ENCODE measurements at regions not wholly inside any gene's neighbourhood (a gene's known extent, or its start where the extent isn't known, plus 50 kb on each side); places are given as distances from the start of the nearest gene placed in this dataset.

GRCh38 chr6:99789767-99790166, 183.1 kb downstream of the PRDM13 start (continued):
- no peak for TF ChIP-seq REST (IDR thresholded peaks at IDR 0.05; ENCODE audit: borderline replicate concordance)

GRCh38 chr6:99790679-99791078, 184.0 kb downstream of the PRDM13 start:
- TF ChIP-seq REST (IDR thresholded peaks at IDR 0.05; ENCODE audit: borderline replicate concordance) (no peak), MXI1 (conservative IDR thresholded peaks at IDR 0.05; ENCODE audit: poor library complexity, severe bottlenecking) (no peak), EP300 (conservative IDR thresholded peaks at IDR 0.05; ENCODE audit: poor library complexity, severe bottlenecking) (no peak), POLR2AphosphoS5 (IDR thresholded peaks at IDR 0.05) (no peak), RAD21 (conservative IDR thresholded peaks at IDR 0.05) (peak; percentile 55), CTCF (IDR thresholded peaks at IDR 0.05; ENCODE audit: poor library complexity, severe bottlenecking) (peak; percentile 62), EZH2 (IDR thresholded peaks at IDR 0.05; ENCODE audit: borderline replicate concordance, insufficient read depth, low read length, poor library complexity, severe bottlenecking) (no peak), TAF1 (IDR thresholded peaks at IDR 0.05; ENCODE audit: low read depth) (no peak), SMC3 (conservative IDR thresholded peaks at IDR 0.05; ENCODE audit: poor library complexity) (peak; percentile 67)
- Histone ChIP-seq H3K9me3 (ENCODE audit: low read length) (no peaks in the 10 kb centered on the region), H4K20me1 (ENCODE audit: insufficient read depth) (no peaks in the 10 kb centered on the region)

More at GRCh38 chr6:99790679-99791078, 184.0 kb downstream of the PRDM13 start:
- no peaks in the 10 kb centered on the region for H3F3A ChIP-seq (ENCODE audit: insufficient read depth, low read length, poor library complexity, severe bottlenecking)
- H3K36me3 ChIP-seq (ENCODE audit: insufficient read depth, low read length) = no peaks in the 10 kb centered on the region
- no peak overlapping the region for H3K4me3 ChIP-seq (ENCODE audit: low read length)
- no peak overlapping the region for H2AFZ ChIP-seq (ENCODE audit: low read depth, low read length)
- no peak overlapping the region for H3K27ac ChIP-seq (ENCODE audit: low read length)
- no peak overlapping the region for H3K4me2 ChIP-seq (ENCODE audit: low read length)
- H3K79me2 ChIP-seq (replicated peaks; ENCODE audit: insufficient read depth, low read length) = no peaks in the 10 kb centered on the region
- no peak overlapping the region for H3K9ac ChIP-seq (ENCODE audit: low read length)
- no peaks in the 10 kb centered on the region for H3K27me3 ChIP-seq (ENCODE audit: insufficient read depth, low read depth, low read length)
- H3K9me2 ChIP-seq (ENCODE audit: insufficient read depth, low read length) = no peaks in the 10 kb centered on the region

Data from neural cell (in vitro differentiated cells).